ENCODE measurements at regions not wholly inside any gene's neighbourhood (a gene's known extent, or its start where the extent isn't known, plus 50 kb on each side); places are given as distances from the start of the nearest gene placed in this dataset.
"Not testable (repeated sequence)": the region's sequence is repeated elsewhere in the genome, so short reads cannot be mapped to it uniquely, and the experiment has no call there.

GRCh38 chr12:9449657-9450126, 158.0 kb downstream of the KLRB1 start:
- not testable (repeated sequence) for DNase-seq (ENCODE audit: low spot score)

GRCh38 chr12:9449181-9449580, 158.5 kb downstream of the KLRB1 start:
- DNase-seq (ENCODE audit: low spot score) = no peak

- not testable (repeated sequence) for DNase-seq (ENCODE audit: low spot score)
Observed at GRCh38 chr12:9448648-9449047, 159.1 kb downstream of the KLRB1 start.

GRCh38 chr12:9447791-9448614, 159.7 kb downstream of the KLRB1 start:
- DNase-seq (ENCODE audit: low spot score) = peak; percentile 77

GRCh38 chr12:9446883-9447761, 160.6 kb downstream of the KLRB1 start:
- not testable (repeated sequence) for DNase-seq (ENCODE audit: low spot score)

GRCh38 chr12:9440428-9440827, 167.3 kb downstream of the KLRB1 start:
- DNase-seq (ENCODE audit: low spot score) = not testable (repeated sequence)

- DNase-seq (ENCODE audit: low spot score) = not testable (repeated sequence)
Observed at GRCh38 chr12:9435682-9436081, 172.0 kb downstream of the KLRB1 start.

GRCh38 chr12:9430385-9430784, 177.3 kb downstream of the KLRB1 start:
- not testable (repeated sequence) for DNase-seq (ENCODE audit: low spot score)

GRCh38 chr12:9428856-9429255, 178.9 kb downstream of the KLRB1 start:
- not testable (repeated sequence) for DNase-seq (ENCODE audit: low spot score)

GRCh38 chr12:9425429-9425828, 182.3 kb downstream of the KLRB1 start:
- not testable (repeated sequence) for DNase-seq (ENCODE audit: low spot score)

- DNase-seq (ENCODE audit: low spot score) = not testable (repeated sequence)
Observed at GRCh38 chr12:9424175-9424740, 183.5 kb downstream of the KLRB1 start.

GRCh38 chr12:9422689-9423088, 185.0 kb downstream of the KLRB1 start:
- not testable (repeated sequence) for DNase-seq (ENCODE audit: low spot score)

- not testable (repeated sequence) for DNase-seq (ENCODE audit: low spot score)
Observed at GRCh38 chr12:9421520-9422086, 186.1 kb downstream of the KLRB1 start.

GRCh38 chr12:9420817-9421519, 186.7 kb downstream of the KLRB1 start:
- DNase-seq (ENCODE audit: low spot score) = not testable (repeated sequence)

- not testable (repeated sequence) for DNase-seq (ENCODE audit: low spot score)
Observed at GRCh38 chr12:9418669-9419041, 189.1 kb downstream of the KLRB1 start.

GRCh38 chr12:9417947-9418668, 189.6 kb downstream of the KLRB1 start:
- DNase-seq (ENCODE audit: low spot score) = not testable (repeated sequence)

- DNase-seq (ENCODE audit: low spot score) = not testable (repeated sequence)
Observed at GRCh38 chr12:9417341-9417740, 190.4 kb downstream of the KLRB1 start.

GRCh38 chr12:9416346-9416745, 191.4 kb downstream of the KLRB1 start:
- not testable (repeated sequence) for DNase-seq (ENCODE audit: low spot score)

GRCh38 chr12:9415898-9416297, 191.8 kb downstream of the KLRB1 start:
- not testable (repeated sequence) for DNase-seq (ENCODE audit: low spot score)

- not testable (repeated sequence) for DNase-seq (ENCODE audit: low spot score)
Observed at GRCh38 chr12:9413862-9414261, 193.9 kb downstream of the KLRB1 start.
